SKM-1 treated with dmso at 0.1 percent for 144 hours (cell line): ENCODE measurements at regions not wholly inside any gene's neighbourhood (a gene's known extent, or its start where the extent isn't known, plus 50 kb on each side); places are given as distances from the start of the nearest gene placed in this dataset.

ENCODE experiments used
- DNase-seq: peaks from one replicate; lab custom pipeline; 2025; ENCODE audit not compliant: unreplicated experiment; lab: John Stamatoyannopoulos, UW

GRCh38 chr18:39033312-39033711, 1467.7 kb upstream of the CELF4 start:
- no peak for DNase-seq

DNA sequence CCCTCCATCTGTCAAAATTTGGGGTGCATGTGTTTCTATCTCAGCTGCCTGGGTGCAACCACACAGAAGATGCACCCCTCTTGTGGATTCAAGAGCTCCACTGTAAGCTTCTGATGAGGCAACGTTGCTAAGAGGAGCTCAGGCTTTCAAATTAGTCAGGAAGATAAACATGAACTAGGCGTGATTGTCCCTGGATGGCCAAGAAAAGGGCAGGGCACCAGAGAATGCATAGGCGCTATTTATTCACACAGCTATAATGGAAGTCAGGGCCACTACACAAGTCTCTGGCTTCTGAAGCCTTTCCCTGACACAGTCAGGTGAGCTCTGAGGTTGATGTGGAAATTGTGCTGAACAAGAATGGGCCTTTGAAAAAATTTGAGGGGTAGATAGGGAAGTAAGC, 1466.0 kb upstream of the CELF4 start:
- no peak for DNase-seq

GRCh38 chr18:39030124-39030655, 1464.6 kb upstream of the CELF4 start:
- no peak for DNase-seq

GRCh38 chr18:39025531-39025930, 1459.9 kb upstream of the CELF4 start:
- no peak for DNase-seq

GRCh38 chr18:39019989-39020388, 1454.4 kb upstream of the CELF4 start:
- DNase-seq: no peak

GRCh38 chr18:39007031-39007902, 1441.7 kb upstream of the CELF4 start:
- no peak for DNase-seq

GRCh38 chr18:38996056-38996455, 1430.5 kb upstream of the CELF4 start:
- no peak for DNase-seq

DNA sequence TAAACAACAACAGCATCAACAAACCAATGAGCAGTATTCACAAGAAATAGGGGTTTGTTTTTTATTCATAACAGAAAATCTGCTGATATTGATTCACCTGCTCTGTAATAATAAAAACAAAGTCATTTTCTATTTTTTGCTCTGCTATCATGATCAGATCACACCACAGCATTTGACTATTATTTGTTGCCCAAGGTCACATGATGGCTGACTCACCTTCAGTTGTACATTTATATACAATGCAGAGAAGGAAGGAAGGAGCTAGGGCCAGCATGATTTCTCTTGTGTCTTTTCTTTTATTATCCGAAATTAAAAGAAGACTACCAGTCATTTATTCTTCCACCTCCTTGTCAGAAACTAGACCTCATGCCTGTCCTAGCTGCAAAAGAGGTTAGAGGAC, 1427.7 kb upstream of the CELF4 start:
- DNase-seq: no peak

DNA sequence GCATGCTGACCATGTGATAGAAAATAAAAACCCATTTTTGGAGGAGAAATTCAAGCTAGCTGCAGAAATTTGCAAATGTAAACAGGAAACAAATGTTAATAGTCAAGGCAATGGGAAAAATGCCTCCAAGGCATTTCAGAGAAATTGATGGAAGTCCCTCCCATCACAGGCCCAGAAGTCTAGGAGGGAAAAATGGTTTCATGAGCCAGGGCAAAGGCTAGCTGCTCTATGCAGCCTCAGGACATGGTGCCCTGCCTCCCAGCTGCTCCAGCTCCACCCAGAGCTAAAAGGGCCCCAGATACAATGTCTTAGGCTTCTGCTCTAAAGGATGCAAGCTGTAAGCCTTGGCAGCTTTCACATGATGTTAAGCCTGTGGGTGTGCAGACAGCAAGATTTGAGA, 1419.4 kb upstream of the CELF4 start:
- no peak for DNase-seq

- no peak for DNase-seq
These were observed 1416.5 kb upstream of the CELF4 start for GRCh38 chr18:38982072-38982471.

GRCh38 chr18:38981389-38981788, 1415.8 kb upstream of the CELF4 start:
- peak; percentile 7 for DNase-seq

- DNase-seq: no peak
These were observed 1414.8 kb upstream of the CELF4 start for GRCh38 chr18:38980420-38980819.

DNA sequence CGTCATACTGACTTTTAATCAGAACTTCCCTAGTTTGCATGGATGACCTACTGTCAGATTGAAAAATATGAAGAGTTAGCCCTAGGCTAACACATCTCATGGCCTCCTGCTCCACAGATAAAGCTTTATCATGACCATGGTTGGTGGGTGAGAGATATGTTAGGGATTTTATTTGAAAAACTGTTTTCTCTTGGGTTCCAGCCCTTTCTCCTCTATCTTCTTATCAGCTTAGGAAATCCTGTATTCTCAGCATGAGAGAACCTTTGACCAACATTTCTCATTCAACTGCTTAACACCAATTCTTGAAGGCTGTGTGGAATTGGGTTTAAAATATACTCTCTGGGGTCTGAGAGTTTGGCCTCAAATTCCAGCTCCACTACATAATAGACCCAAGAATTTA, 1407.0 kb upstream of the CELF4 start:
- DNase-seq: no peak

GRCh38 chr18:38971881-38972280, 1406.3 kb upstream of the CELF4 start:
- no peak for DNase-seq

- DNase-seq: no peak
These were observed 1401.2 kb upstream of the CELF4 start for GRCh38 chr18:38966841-38967240.

GRCh38 chr18:38963943-38964660, 1398.5 kb upstream of the CELF4 start:
- no peak for DNase-seq

- DNase-seq: no peak
These were observed 1396.3 kb upstream of the CELF4 start for GRCh38 chr18:38961880-38962279.

DNA sequence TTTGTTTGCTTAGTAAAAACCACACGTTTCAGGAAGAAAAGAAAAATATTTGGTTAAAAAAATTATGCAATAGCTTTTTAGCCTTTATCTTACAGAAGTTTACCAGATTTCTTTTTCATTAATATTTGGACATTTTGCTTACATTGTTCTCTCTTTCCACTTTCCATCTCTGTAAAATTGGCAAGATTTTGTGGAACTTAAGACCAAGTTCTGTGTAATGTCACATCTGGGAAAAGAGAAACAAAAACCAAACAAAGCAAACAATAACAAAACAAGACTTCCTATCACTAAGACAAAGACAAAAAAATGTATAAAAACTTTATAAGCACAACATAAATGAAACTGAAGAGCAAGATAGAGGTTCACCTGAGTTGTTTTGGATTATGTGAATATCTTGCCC, 1392.1 kb upstream of the CELF4 start:
- DNase-seq: no peak

- DNase-seq: no peak
These were observed 1390.5 kb upstream of the CELF4 start for GRCh38 chr18:38956068-38956467.

GRCh38 chr18:38951633-38952032, 1386.0 kb upstream of the CELF4 start:
- no peak for DNase-seq

- no peak for DNase-seq
These were observed 1382.8 kb upstream of the CELF4 start for GRCh38 chr18:38948436-38948835.

- no peak for DNase-seq
These were observed 1378.9 kb upstream of the CELF4 start for GRCh38 chr18:38944446-38945024.
